ENCODE measurements at regions not wholly inside any gene's neighbourhood (a gene's known extent, or its start where the extent isn't known, plus 50 kb on each side); places are given as distances from the start of the nearest gene placed in this dataset.

GRCh38 chr6:81003156-81003555 lies 749.3 kb downstream of the TENT5A start:
- TF ChIP-seq POLR2A (IDR thresholded peaks at IDR 0.05) (no peak), CTCF (IDR thresholded peaks at IDR 0.05) (no peak)
